GM18499 (cell line): ENCODE measurements at regions not wholly inside any gene's neighbourhood (a gene's known extent, or its start where the extent isn't known, plus 50 kb on each side); places are given as distances from the start of the nearest gene placed in this dataset.

Source experiments
- ATAC-seq: cut with Tn5 transposase; IDR thresholded peaks from one replicate; pipeline ENCODE4 v1.9.1; 2021; ENCODE audit warnings: moderate number of reproducible peaks; ENCODE audit not compliant: insufficient read depth, unreplicated experiment

DNA sequence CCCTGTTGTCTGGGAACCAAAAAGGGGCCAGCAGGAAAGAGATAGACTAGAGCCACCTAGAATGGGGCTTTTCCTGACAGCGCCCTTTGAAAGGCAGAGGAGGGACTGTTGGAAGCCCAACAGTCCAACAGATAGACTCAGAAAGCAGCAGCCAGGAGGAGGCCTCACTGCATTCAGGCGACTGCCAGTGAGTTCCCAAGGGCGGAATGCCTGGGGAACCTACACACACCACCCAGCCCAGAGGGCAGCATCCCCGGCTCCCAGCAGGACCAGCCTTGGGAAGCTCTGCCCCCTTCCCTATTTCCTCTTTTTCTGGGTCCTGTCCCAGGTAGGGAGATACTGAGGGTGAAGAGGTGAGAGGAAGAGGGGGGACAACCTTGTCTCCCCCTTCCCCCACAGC, 192.4 kb upstream of the KLF4 start:
- no peak for ATAC-seq

- ATAC-seq: no peak
Measured at GRCh38 chr9:107675351-107676259, 186.0 kb upstream of the KLF4 start.

DNA sequence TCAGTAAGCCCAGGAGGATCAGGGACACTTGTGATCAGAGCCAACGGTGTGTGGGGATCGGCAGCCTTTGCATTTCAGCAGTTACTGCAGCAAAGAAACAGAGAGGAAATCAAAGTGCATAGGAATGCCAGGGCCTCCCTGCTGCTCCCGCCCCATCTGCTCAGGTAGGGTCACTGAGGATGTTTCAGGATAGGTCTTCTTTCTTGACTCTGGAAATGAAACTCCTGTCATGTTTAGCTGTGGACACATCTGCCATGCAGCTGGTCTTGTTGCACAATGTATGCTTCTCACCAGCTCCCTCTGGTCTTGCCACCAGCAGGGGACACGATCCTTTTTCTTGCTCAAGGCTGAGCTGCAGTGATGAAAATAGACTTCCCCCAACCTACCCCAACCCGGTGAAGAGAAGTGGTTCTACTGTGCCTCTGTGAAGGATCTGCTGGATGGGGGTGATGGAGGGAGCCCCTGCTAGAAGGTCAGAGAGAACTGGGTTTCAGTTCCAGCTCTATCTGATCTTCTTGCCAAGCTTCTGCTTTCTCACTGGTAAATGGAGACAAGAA, 185.2 kb upstream of the KLF4 start:
- ATAC-seq: no peak

DNA sequence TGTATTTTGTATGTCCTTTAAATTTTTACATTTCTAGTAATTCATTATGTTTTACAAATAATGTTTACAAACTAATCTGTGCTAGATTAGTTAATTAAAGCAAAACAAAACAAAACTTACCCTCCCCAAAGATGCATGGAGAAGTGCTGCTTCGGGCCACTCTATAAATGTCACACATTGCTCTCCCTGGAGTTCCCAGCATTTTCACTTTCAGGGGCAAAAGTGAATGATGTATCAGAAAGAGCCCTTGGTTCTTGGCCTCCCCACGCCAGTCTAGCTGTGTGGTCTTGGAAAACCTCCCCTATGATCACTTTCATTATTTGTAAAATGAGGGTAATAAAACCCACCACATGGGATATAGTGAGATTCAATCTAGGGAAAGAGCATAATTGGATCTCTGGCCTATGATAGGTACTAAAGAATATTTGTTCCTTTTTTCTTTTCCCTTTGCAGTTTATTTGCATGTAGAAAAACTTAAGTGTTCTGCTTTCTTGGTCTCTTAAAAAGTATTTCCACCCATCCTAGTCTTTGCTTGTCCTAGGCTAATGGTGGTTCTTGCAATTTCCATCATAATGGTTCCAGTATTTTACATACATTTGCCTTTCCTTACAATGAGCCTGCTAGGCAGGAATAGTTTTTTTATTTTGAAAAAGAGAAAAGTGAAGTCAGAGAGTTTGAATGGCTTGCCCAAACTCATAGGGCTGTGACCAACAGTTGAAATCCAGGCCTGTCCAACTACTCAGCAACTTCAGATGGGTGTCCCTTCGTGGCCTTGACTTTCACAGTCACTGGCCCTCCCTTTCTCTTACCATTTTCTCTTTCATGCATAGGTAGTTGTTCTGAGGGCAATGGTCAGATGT, 184.5 kb upstream of the KLF4 start:
- no peak for ATAC-seq

- no peak for ATAC-seq
Measured at GRCh38 chr9:107671588-107671987, 182.0 kb upstream of the KLF4 start.

DNA sequence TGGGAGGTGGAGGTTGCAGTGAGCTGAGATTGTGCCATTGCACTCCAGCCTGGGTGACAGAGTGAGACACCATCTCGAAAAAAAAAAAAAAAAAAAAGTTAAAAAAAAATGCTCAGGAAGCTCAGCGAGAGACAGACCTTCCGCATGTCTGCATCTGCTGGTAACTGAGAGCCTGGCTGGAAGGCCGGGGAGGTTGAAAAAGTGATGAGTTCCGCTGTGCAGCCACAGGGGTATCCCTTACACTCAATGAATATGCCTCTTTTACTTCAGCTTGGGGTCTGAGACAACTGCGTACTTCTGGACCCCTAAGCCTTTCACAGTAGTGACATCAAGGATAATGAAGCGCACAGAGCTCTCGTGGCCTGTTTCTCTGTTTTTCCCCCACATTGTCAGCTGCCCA, 179.9 kb upstream of the KLF4 start:
- no peak for ATAC-seq

GRCh38 chr9:107667231-107668070, 177.9 kb upstream of the KLF4 start:
- no peak for ATAC-seq

DNA sequence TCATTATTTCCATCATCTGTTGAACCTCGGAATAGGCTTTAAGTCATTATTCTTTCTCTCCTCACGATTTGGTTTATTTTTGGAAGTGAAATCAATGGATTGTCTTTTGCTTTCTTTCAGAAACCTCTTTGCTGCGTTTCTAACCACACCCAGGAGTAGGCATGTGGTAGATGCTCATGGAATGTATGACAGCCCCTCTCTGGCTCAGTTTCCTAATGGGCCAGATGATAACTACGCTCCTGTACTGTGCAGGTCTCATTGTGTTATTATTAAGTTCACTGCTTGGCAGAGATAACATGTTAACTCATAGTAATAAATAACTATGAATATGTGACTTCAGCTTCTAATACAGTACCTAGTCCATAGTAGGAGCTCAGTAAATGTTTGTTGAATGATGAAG, 175.5 kb upstream of the KLF4 start:
- ATAC-seq: no peak

- no peak for ATAC-seq
Measured at GRCh38 chr9:107660976-107661375, 171.4 kb upstream of the KLF4 start.

DNA sequence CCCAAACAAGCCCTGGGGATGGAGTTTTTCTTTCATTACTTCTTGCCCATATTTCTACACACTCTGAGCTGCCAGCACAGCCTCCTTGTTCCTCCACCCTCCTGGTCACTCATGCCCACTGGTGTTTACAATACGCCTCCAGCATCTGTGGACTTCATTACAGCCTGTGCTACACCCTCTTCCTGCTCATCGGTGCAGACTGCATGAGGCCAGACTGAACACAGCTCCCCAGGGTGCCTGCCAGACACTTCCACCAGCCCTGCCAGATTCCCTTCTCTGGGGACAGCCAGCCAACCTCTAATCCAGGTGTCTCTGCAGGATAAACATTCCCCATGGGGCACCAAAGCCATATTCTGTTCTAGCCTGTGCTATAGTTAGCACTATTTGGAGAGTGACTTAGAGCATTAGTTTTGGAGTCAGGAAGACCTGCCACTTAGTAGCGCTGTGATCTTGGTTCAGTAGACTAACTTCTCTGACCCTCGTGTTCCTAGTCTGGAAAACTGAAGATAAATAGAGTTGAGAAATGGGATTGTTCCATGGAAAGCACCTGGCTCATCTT, 163.8 kb upstream of the KLF4 start:
- ATAC-seq: no peak

DNA sequence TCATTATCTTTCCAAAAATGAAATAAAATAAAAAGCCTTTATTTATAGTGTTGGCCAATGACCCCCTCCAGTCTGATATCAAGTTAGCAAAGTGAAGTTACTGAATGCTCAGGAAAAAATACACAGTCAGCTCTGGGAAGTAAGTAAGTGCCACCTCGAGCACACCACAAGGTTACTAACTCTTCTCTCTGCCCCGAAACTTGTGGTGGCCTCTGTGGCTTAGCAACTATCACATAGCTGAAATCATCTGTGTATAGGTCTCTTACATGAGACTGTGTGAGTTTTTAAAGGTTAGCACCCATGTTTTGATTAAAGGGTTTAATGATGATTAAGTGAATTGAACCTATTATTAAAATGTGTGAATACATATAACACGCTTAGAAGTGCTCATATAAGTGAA, 161.4 kb upstream of the KLF4 start:
- no peak for ATAC-seq

DNA sequence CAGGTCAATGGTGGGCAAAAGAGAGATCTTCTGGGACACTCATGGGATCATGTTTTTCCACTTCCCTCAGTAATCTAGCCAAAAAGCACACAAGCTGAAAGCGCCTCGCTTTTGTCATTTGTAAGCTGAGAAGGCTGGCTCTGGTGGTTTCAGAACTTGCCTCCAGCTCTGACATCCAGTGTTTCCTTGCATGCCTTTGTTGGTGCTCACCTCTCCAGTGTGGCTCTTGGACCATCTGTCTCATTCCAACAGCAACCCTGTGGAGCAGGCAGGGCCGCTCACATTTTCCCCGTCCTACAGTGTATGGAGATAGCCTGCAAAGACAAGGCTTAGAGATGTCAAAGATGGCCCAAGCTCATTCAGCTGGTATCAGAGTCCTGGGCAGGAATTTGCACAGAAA, 160.8 kb upstream of the KLF4 start:
- no peak for ATAC-seq

- no peak for ATAC-seq
Measured at GRCh38 chr9:107648153-107648715, 158.7 kb upstream of the KLF4 start.

DNA sequence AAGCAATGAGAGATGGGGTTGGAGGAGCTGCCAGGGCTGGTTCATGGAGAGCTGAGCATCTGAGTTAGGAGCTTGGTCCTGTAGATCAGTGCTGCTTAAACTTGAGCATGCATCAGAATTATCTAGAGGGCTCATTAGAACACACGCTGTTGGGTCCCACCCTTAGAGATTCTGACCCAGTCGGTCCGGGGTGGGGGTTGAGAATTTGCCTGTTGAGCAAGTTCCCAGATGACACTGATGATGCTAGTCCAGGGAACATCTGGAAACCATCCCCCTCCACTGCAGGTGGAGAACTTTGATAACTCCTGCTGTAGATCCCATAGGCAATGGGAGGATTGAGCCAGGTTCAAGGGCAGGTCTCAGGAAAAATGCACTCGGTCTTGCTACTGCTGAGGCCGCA, 158.0 kb upstream of the KLF4 start:
- ATAC-seq: no peak

DNA sequence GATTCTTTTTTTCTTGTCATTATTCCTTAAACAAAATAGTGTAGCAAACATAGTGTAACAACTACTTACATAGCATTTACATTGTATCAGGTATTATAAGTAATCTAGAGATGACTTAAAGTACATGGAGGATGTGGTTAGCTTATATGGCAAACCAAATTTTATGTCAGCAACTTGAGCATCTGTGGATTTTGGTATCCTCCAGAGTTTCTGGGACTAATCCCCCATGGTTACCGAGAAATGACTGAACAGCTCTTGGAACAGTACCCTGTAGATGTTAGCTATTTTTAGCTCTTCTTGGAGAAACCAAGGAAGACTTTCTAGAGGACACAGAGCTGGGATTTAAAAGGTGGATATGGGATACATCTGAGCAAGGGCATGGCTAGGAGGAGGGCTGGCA, 157.6 kb upstream of the KLF4 start:
- ATAC-seq: no peak

DNA sequence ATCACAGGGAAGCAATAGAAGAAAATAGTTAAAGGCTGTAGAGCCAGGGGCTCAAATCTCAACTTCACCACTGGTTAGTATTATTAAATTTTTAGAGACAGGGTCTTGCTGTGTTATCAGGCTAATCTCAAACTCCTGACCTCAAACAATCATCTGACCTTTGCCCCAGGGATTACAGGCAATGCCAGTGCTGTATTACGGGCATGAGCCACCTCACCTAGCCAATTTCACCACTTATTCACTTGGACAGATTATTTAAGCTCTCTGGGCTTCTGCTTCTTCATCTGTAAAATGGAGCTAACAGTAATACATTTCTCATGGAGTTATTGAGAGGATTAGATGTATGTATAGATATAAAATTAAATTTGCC, 155.9 kb upstream of the KLF4 start:
- ATAC-seq: no peak

GRCh38 chr9:107644733-107645463, 155.3 kb upstream of the KLF4 start:
- no peak for ATAC-seq

GRCh38 chr9:107639426-107639825, 149.9 kb upstream of the KLF4 start:
- no peak for ATAC-seq
